Ovary (tissue), 7 donors: ENCODE measurements at regions not wholly inside any gene's neighbourhood (a gene's known extent, or its start where the extent isn't known, plus 50 kb on each side); places are given as distances from the start of the nearest gene placed in this dataset.

Experiments used
- DNase-seq, 5 donors: peaks; one replicate each; pipeline ENCODE4 v3.0.0-alpha.2; 2019 to 2020
- H3K27ac ChIP-seq, 2 donors: fragments of 200-600 bp; one replicate each; pipeline versions ENCODE4 v1.5.1 to v1.8.0; 2019 to 2022
- H3K27me3 ChIP-seq: fragments of 200-600 bp; one replicate; pipeline ENCODE4 v1.8.0; 2022
- H3K36me3 ChIP-seq: fragments of 200-600 bp; sonication (generic); one replicate; pipeline ENCODE4 v1.5.1; 2019
- H3K4me1 ChIP-seq: one replicate; pipeline ENCODE4 v1.8.1; 2013; ENCODE audit warnings: mild to moderate bottlenecking, moderate library complexity; ENCODE audit not compliant: insufficient read depth
- H3K4me3 ChIP-seq: fragments of 200-600 bp; sonication (generic); one replicate; pipeline ENCODE4 v1.5.1; 2017
- H3K9me3 ChIP-seq, 2 donors: fragments of 200-600 bp in 1 of 2; sonication (generic) in 1 of 2; one replicate each; pipeline versions ENCODE4 v1.5.1 to v1.8.1; 2013 to 2019; ENCODE audit warnings: mild to moderate bottlenecking in 1 of 2, moderate library complexity in 1 of 2
- CTCF ChIP-seq, 3 donors: fragments of 450-650 bp in 2 of 3; fragments of 200-600 bp in 1 of 3; IDR thresholded peaks; one replicate each; pipeline versions ENCODE4 v1.5.1 to v1.8.0; 2016 to 2022; ENCODE audit warnings: antibody characterized with exemption in 3 of 3, mild to moderate bottlenecking in 1 of 3
- EP300 ChIP-seq: sonication (generic); formaldehyde crosslinking; IDR thresholded peaks from one replicate; pipeline ENCODE4 v1.6.1; 2017; ENCODE audit warnings: antibody characterized with exemption
- POLR2A ChIP-seq: fragments of 450-650 bp; IDR thresholded peaks from one replicate; pipeline ENCODE4 v1.6.1; 2017; ENCODE audit warnings: antibody characterized with exemption, mild to moderate bottlenecking, moderate library complexity
- WGBS, 3 donors: extraction: QIAGEN DNeasy Blood & Tissue Kit in 1 of 3; methylation state at CpG; one replicate each; pipeline versions ENCODE4 v1.1.5 to v1.1.7; 2013 to 2017; 5-methylcytosine and 5-hydroxymethylcytosine counted together
- intact Hi-C, 4 donors: fragments of 100-400 bp; cut with DNase I; formaldehyde crosslinking; loops; one replicate each; pipeline versions ENCODE4 v1.11.0 to v1.15.1; 2022 to 2023
- donor health status: DM: no; HTN: no; CAD: no; lungs with moderate emphysema.
- donor health status: DM: no; HTN: no; CAD: no.
- donor health status: Bipolar disorder and iron deficiency.
- donor health status: DM: no; HTN: no; CAD: no.
- donor health status: DM: yes; HTN: yes; CAD: no.

GRCh38 chr6:18976966-18977365 is 589.8 kb downstream of the RNF144B start:
- no peaks in the 10 kb centered on the region for H3K36me3 ChIP-seq
- TF ChIP-seq POLR2A = no peak
- TF ChIP-seq CTCF (IDR thresholded peaks at IDR 0.05) = no peak
- no peak for TF ChIP-seq EP300
- 78 to 88% (median 85%) methylated on average over 1 of the region's 1 CpG for WGBS, 3 donors
- intact Hi-C loops = no loop called here
- no peak overlapping the region for H3K4me3 ChIP-seq
- H3K4me1 ChIP-seq = no peaks in the 10 kb centered on the region
- no peaks in the 10 kb centered on the region for H3K27me3 ChIP-seq
- H3K27ac ChIP-seq = no peak overlapping the region
- H3K9me3 ChIP-seq = no peaks in the 10 kb centered on the region
- DNase-seq = no peak

GRCh38 chr6:18978337-18979128 is 591.4 kb downstream of the RNF144B start:
- no peak overlapping the region for H3K27ac ChIP-seq
- no peak for DNase-seq
- no peak overlapping the region for H3K4me3 ChIP-seq
- TF ChIP-seq CTCF (IDR thresholded peaks at IDR 0.05) (no peak), EP300 (no peak), POLR2A (no peak)
- no peaks in the 10 kb centered on the region for H3K36me3 ChIP-seq
- intact Hi-C loops = no loop called here
- 79 to 80% (median 80%) methylated on average over 3 of the region's 3 CpGs for WGBS, 3 donors
- no peaks in the 10 kb centered on the region for H3K9me3 ChIP-seq
- H3K4me1 ChIP-seq = no peaks in the 10 kb centered on the region
- H3K27me3 ChIP-seq = no peaks in the 10 kb centered on the region

GRCh38 chr6:18985061-18985460 is 597.9 kb downstream of the RNF144B start:
- intact Hi-C loops = no loop called here
- no peaks in the 10 kb centered on the region for H3K4me1 ChIP-seq
- no peaks in the 10 kb centered on the region for H3K27me3 ChIP-seq
- TF ChIP-seq EP300 (no peak), CTCF (IDR thresholded peaks at IDR 0.05) (no peak), POLR2A (no peak)
- no peak overlapping the region for H3K4me3 ChIP-seq
- no peaks in the 10 kb centered on the region for H3K9me3 ChIP-seq
- H3K27ac ChIP-seq = no peak overlapping the region
- no peaks in the 10 kb centered on the region for H3K36me3 ChIP-seq
- DNase-seq = no peak
- 87 to 90% (median 90%) methylated on average over 8 of the region's 8 CpGs for WGBS, 3 donors

GRCh38 chr6:18985996-18986395 is 598.8 kb downstream of the RNF144B start:
- no peak for TF ChIP-seq POLR2A
- no peak for TF ChIP-seq EP300
- no peak for TF ChIP-seq CTCF (IDR thresholded peaks at IDR 0.05)
- no peaks in the 10 kb centered on the region for H3K27me3 ChIP-seq
- no peaks in the 10 kb centered on the region for H3K36me3 ChIP-seq
- H3K4me1 ChIP-seq = no peaks in the 10 kb centered on the region
- H3K27ac ChIP-seq = no peak overlapping the region
- DNase-seq = no peak
- no peaks in the 10 kb centered on the region for H3K9me3 ChIP-seq
- 84 to 89% (median 84%) methylated on average over 2 of the region's 2 CpGs for WGBS, 3 donors
- no peak overlapping the region for H3K4me3 ChIP-seq
- intact Hi-C loops = no loop called here
